Suprapubic skin (tissue), 4 donors: ENCODE measurements at regions not wholly inside any gene's neighbourhood (a gene's known extent, or its start where the extent isn't known, plus 50 kb on each side); places are given as distances from the start of the nearest gene placed in this dataset.

ENCODE experiments used
- DNase-seq, 2 donors: peaks; one replicate each; pipeline ENCODE4 v3.0.0-alpha.2; 2019; ENCODE audit warnings: low spot score in 2 of 2
- H3K27ac ChIP-seq: fragments of 200-600 bp; sonication (generic); one replicate; pipeline ENCODE4 v1.5.1; 2019
- H3K27me3 ChIP-seq: fragments of 200-600 bp; sonication (generic); one replicate; pipeline ENCODE4 v1.5.1; 2019
- H3K36me3 ChIP-seq: fragments of 200-600 bp; sonication (generic); one replicate; pipeline ENCODE4 v1.5.1; 2019
- H3K4me1 ChIP-seq: fragments of 200-600 bp; sonication (generic); one replicate; pipeline ENCODE4 v1.5.1; 2019
- H3K4me3 ChIP-seq: fragments of 200-600 bp; sonication (generic); one replicate; pipeline ENCODE4 v1.5.1; 2019; ENCODE audit warnings: mild to moderate bottlenecking
- H3K9me3 ChIP-seq: fragments of 200-600 bp; sonication (generic); one replicate; pipeline ENCODE4 v1.5.1; 2019
- CTCF ChIP-seq, 2 donors: fragments of 200-600 bp in 1 of 2; fragments of 450-650 bp in 1 of 2; sonication (generic) in 1 of 2; IDR thresholded peaks; one replicate each; pipeline ENCODE4 v1.5.1; 2016 to 2019; ENCODE audit warnings: antibody characterized with exemption in 2 of 2, mild to moderate bottlenecking in 1 of 2, moderate library complexity in 1 of 2
- EP300 ChIP-seq: sonication (generic); formaldehyde crosslinking; IDR thresholded peaks from one replicate; pipeline ENCODE4 v1.6.1; 2017; ENCODE audit warnings: antibody characterized with exemption
- POLR2A ChIP-seq, 2 donors: fragments of 450-650 bp; IDR thresholded peaks; one replicate each; pipeline ENCODE4 v1.6.1; 2017; ENCODE audit warnings: antibody characterized with exemption in 2 of 2, mild to moderate bottlenecking in 2 of 2, moderate library complexity in 2 of 2
- POLR2AphosphoS5 ChIP-seq, 3 donors: sonication (generic); formaldehyde crosslinking; IDR thresholded peaks; one replicate each; pipeline ENCODE4 v1.6.1; 2017; ENCODE audit warnings: antibody characterized with exemption in 3 of 3
- WGBS: methylation state at CpG from one replicate; pipeline ENCODE4 v1.1.5; 2018; 5-methylcytosine and 5-hydroxymethylcytosine counted together

- WGBS, result 44% methylated on average over 7 of the region's 7 CpGs
Measured at GRCh38 chr11:69394869-69395246, 86.6 kb upstream of the LINC01488 start.

GRCh38 chr11:69395287-69395686 lies 86.2 kb upstream of the LINC01488 start:
- Histone ChIP-seq H3K27me3 (no peaks in the 10 kb centered on the region), H3K9me3 (no peaks in the 10 kb centered on the region), H3K27ac (no peak overlapping the region), H3K36me3 (no peaks in the 10 kb centered on the region), H3K4me3 (no peak overlapping the region), H3K4me1 (peaks cover 10% of the 10 kb centered on the region)
- no peak for TF ChIP-seq POLR2A (IDR thresholded peaks at IDR 0.05)
- TF ChIP-seq EP300, result no peak
- no peak for TF ChIP-seq CTCF (IDR thresholded peaks at IDR 0.05)
- TF ChIP-seq POLR2AphosphoS5 (IDR thresholded peaks at IDR 0.05), result no peak
- 59% methylated on average over 8 of the region's 8 CpGs for WGBS
- DNase-seq, result no peak

More at GRCh38 chr11:69394869-69395246, 86.6 kb upstream of the LINC01488 start:
- Histone ChIP-seq H3K36me3 (no peaks in the 10 kb centered on the region), H3K27ac (no peak overlapping the region), H3K9me3 (no peaks in the 10 kb centered on the region), H3K27me3 (no peaks in the 10 kb centered on the region), H3K4me1 (peaks cover 10% of the 10 kb centered on the region), H3K4me3 (no peak overlapping the region)
- DNase-seq, result no peak
- TF ChIP-seq CTCF (IDR thresholded peaks at IDR 0.05) (no peak), POLR2AphosphoS5 (IDR thresholded peaks at IDR 0.05) (no peak), POLR2A (IDR thresholded peaks at IDR 0.05) (no peak)

- Histone ChIP-seq H3K9me3 (no peaks in the 10 kb centered on the region), H3K4me3 (no peak overlapping the region), H3K4me1 (peaks cover 10% of the 10 kb centered on the region), H3K27me3 (no peaks in the 10 kb centered on the region), H3K36me3 (no peaks in the 10 kb centered on the region), H3K27ac (no peak overlapping the region)
- WGBS, result 85% methylated on average over 11 of the region's 14 CpGs
- TF ChIP-seq POLR2AphosphoS5 (IDR thresholded peaks at IDR 0.05), result no peak
- TF ChIP-seq CTCF (IDR thresholded peaks at IDR 0.05), result no peak
- TF ChIP-seq POLR2A (IDR thresholded peaks at IDR 0.05), result no peak
- no peak for TF ChIP-seq EP300
- DNase-seq, result peak in 1 of 2 donors; percentile 46
Measured at GRCh38 chr11:69396051-69396947, 85.2 kb upstream of the LINC01488 start.

- H3K36me3 ChIP-seq, result no peaks in the 10 kb centered on the region
- no peaks in the 10 kb centered on the region for H3K27me3 ChIP-seq
- peaks cover 10% of the 10 kb centered on the region for H3K4me1 ChIP-seq
- 100% methylated on average over 1 of the region's 2 CpGs for whole genome bisulfite sequencing
- DNase-seq, result peak in 1 of 2 donors; percentile 45
- H3K4me3 ChIP-seq, result no peak overlapping the region
- no peaks in the 10 kb centered on the region for H3K9me3 ChIP-seq
- no peak for TF ChIP-seq CTCF (IDR thresholded peaks at IDR 0.05)
- no peak for TF ChIP-seq POLR2A (IDR thresholded peaks at IDR 0.05)
- no peak for TF ChIP-seq POLR2AphosphoS5 (IDR thresholded peaks at IDR 0.05)
- no peak for TF ChIP-seq EP300
- no peak overlapping the region for H3K27ac ChIP-seq
Measured at GRCh38 chr11:69396948-69397307, 84.5 kb upstream of the LINC01488 start.

- peak in 1 of 2 donors; percentile 35 for DNase-seq
- Histone ChIP-seq H3K9me3 (no peaks in the 10 kb centered on the region), H3K4me3 (no peak overlapping the region), H3K27me3 (no peaks in the 10 kb centered on the region), H3K4me1 (peaks cover 10% of the 10 kb centered on the region), H3K27ac (no peak overlapping the region), H3K36me3 (no peaks in the 10 kb centered on the region)
- TF ChIP-seq POLR2A (IDR thresholded peaks at IDR 0.05) (no peak), CTCF (IDR thresholded peaks at IDR 0.05) (no peak), POLR2AphosphoS5 (IDR thresholded peaks at IDR 0.05) (no peak), EP300 (no peak)
- WGBS, result 95% methylated on average over 3 of the region's 3 CpGs
Measured at GRCh38 chr11:69397732-69398131, 83.7 kb upstream of the LINC01488 start.
